ENCODE measurements at regions not wholly inside any gene's neighbourhood (a gene's known extent, or its start where the extent isn't known, plus 50 kb on each side); places are given as distances from the start of the nearest gene placed in this dataset.

DNA sequence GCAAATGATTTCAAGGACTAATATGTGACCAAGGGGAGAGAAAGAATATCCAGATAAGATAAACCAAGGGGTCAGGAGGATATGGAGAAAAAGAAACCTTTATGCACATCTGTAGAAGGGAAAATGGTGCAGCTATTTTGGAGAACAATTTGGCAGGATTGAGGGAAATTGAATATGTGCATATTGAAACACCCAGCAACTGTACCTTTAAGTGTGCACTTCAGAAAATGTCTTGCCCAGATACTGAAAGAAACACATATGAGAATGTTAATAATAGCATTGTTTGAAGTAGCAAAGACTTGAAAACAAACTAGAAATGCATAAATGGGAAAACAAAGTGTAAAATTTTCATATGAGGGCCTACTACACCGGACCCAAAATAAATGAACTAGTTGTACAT, 599.6 kb downstream of the PSAT1 start:
- TF ChIP-seq, protein P1, sequence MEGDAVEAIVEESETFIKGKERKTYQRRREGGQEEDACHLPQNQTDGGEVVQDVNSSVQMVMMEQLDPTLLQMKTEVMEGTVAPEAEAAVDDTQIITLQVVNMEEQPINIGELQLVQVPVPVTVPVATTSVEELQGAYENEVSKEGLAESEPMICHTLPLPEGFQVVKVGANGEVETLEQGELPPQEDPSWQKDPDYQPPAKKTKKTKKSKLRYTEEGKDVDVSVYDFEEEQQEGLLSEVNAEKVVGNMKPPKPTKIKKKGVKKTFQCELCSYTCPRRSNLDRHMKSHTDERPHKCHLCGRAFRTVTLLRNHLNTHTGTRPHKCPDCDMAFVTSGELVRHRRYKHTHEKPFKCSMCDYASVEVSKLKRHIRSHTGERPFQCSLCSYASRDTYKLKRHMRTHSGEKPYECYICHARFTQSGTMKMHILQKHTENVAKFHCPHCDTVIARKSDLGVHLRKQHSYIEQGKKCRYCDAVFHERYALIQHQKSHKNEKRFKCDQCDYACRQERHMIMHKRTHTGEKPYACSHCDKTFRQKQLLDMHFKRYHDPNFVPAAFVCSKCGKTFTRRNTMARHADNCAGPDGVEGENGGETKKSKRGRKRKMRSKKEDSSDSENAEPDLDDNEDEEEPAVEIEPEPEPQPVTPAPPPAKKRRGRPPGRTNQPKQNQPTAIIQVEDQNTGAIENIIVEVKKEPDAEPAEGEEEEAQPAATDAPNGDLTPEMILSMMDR (IDR thresholded peaks at IDR 0.05; ENCODE audit: low read length), result no peak
- TF ChIP-seq EZH2 (optimal IDR thresholded peaks at IDR 0.05; ENCODE audit: low read depth, low read length), result no peak
